IPS DF 4.7 (cell line): ENCODE measurements at regions not wholly inside any gene's neighbourhood (a gene's known extent, or its start where the extent isn't known, plus 50 kb on each side); places are given as distances from the start of the nearest gene placed in this dataset.
A peak's percentile ranks its signal among the peaks of the same experiment; 100 is the strongest.

Source experiments
- DNase-seq: peaks from one replicate; pipeline ENCODE4 v3.0.0-alpha.2; 2013; ENCODE audit warnings: low spot score; ENCODE audit errors: extremely low read depth

DNA sequence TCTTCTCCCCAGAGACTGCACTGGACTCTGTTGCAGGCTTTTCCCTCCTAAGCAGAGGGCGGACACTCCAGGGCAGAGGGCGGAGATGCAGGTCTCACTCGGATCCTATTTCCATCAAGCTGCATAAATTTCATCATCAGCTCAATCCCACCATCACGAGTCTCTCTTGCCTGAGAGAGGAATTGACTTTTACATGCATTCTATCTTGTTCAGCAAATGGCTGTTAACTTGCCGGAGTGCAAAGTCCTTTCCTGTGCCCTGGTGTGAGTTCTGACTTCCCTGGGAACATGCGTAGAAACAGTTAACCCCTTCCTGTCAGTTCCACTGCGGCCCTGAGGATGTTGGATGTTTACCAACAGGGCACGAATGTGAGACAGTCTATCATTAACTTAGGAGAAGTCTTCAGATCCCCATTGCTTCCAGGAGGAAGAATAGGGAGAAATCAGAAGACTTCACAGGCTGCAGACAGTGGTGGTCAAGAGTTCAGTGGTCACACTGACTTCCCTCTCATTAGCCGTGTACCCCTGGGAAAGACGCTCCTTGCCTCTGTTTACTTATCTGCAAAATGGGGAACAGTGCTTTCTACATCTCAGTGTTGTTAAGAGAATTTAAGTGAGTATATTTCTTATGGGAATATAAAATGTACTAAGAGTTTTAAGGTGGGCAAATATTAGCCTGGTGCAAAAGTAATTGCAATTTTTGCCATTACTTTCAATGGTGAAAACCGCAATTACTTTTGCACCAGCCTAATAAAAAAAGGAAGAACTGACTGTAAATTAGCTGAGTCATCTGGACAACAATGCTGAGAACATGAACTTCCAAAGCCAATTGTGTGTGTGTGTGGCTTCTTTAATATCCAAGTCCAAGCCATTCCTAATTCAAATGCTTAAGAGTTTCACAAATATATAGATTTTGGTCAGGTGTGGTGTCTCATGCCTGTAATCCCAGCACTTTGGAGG is 248.0 kb downstream of the DRD1 start:
- peak; percentile 22 for DNase-seq

DNA sequence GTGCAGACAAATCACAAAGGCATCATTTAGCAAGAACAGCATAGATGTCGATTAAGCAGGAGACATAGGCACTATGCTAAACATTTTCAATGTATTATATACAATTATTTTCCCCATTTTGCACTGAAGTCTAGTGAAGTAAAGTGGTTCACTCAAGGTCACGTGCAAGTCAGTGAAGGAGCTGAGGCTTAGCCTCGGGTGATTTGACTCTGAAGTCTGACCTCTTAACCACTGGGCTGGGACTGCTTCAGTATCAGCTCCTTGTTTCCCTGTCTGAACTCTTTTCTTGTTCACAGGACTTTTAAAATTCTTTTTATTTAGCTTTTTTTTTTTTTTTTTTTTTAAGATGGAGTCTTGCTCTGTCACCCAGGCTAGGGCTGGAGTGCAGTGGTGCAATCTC is 262.7 kb downstream of the DRD1 start:
- no peak for DNase-seq

DNA sequence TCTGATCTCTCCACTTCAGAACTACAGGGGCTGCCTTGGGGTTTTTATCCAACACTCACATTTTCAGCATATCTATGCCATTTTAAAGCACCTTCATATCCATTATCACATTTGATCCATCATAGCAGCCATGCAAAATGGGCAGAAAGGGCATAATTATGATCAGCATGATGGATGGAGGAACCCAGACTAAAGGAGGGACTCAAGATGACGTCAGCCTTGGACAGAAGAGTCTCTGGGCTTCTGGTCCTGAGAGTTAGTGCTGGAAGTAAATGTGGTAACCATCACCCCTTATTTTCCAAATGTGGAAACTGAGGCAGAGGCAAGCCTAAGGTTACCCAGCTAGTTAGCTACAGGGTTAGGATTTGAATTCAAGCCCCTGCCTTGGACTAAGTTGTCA is 273.1 kb downstream of the DRD1 start:
- DNase-seq, result no peak

DNA sequence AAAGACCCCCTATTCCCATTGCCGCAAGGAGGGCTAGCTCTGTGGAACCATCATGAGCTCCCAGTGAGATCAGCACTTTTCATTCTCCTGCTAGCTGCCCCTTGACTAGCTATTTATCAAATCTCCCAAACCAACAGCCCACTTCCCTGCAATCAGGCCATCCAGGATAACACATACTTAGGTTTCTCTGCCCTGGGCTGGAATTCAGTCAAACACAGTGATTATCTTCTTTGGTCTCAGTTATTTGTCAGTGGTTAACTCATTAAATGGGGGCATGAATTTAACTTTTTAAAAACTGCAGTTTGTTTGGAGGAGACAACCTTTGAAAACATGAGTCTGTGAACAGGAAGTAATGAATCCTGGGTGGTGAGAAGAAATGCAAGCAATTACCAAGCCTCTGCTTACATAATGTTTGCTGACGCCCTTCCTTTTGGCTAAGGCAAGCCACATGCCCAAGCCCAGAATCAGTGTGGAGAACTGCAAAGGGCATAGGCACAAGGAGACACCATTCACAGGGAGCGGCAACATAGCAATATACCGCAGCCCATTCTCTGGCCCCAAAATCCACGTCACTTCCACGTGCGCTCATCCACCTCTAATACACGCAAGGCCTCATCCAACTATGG is 275.0 kb downstream of the DRD1 start:
- DNase-seq, result no peak

DNA sequence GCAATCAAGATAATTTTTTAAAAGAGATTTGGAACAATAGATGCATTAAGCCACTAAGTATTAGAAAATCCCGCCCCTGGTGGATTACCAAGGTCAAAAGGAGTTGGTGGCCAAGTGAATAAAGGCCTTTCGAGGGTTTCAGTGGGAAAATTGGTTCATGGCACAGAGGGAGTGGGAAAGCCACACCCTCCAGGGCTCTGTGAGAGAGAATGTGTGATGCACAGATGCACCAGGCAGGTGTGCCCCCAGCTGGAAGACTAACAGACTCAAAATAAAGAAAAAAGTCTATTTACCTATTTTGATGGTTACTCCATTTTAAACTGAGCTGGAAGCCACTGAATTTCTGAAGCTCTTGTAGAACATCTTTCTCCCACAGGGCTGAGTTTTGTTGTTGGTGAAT is 278.0 kb downstream of the DRD1 start:
- no peak for DNase-seq

DNA sequence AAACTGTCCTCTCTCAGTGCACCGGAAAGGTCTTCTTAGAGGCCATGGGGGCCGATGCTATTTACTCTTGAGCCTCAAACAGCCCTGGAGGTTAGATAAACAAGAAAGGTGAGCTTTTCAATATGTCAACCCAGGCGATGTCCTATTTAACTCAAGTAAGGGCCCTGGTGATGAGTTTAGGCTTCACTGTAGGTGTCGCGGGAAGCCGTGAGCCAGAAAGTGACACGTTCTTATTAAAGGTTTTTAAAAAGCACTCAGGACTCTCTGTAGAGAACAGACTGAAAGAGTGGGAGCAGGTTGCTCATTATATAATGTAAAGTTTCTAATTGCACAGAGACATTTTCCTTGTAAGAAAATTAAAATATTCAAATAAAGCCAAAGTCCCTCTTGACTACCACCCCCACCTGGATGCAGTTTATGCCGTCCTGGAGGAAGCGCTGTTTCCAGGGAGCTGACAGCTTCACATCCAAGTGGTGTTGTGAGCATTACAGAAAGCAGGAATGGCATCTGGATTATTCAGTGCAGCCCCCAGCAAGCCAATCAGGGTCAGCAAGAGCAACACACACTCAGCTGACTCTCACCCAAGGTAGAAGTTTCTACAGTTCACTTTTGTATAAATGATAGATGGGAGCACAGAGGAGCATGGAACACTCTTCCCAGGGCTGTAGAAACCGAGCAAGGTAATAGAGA is 280.3 kb downstream of the DRD1 start:
- DNase-seq, result no peak

DNA sequence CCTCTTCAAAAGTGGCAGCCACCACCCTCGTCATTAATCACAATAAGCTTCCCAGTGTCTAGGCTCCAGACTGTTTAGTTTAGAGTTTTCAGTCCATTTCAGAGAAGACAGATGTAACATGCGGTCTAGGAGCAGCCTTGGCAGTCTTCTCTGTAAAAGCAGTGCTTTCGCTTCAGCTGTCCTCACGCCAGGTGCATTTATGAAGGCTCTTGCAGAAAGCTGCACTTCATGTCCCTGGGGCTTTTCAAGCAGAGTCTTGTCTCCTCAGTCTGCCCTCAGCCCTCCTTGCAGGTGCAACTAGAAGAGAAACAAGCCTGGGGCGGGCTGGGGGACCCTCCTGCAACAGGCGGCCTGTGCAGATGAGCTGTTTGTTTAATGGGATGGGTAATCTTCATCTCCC is 281.9 kb downstream of the DRD1 start:
- DNase-seq, result no peak

DNA sequence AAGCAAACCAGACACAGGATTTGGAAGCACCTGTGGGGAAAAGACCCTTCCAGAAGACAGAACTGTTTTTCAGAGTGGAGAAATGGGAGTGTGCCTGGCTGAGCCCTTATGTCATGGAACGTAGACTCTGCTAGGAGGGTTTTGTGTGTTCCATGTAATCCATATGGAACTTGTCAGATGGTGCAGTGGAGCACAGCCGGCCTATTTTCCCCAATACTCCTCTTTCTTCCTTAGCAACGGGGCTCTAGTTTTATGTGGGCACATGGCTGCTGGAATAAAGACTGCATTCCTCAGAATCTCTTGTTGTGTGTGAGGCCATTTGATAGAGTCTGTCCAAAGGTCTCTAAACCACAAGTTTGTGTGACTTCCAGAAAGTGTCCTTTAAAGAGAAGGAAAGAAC is 284.0 kb downstream of the DRD1 start:
- DNase-seq, result no peak

DNA sequence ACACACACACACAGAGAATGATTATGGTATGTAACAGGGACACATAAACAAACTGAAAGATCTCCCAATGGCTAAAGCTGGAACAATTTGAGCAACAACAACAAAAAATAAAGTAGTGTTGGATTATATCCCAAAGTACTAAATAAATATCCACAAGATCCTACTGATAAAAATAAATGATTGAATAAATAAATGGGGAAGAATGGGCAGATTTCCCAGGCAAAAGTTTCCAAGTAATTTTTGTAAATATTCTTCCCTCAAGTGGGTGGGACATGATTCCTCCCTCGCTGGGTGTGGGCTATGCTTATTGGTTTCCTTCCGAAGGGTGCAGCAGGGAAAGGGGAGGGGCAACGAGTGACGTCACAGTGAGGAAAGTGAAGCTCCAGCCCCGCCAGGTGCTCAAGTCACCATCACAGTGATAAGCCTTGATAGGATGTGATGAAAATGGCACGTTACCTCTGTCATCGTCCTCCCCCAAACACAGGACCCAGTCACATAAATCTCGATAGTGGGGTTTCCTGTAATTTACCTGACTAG is 295.3 kb downstream of the DRD1 start:
- DNase-seq, result no peak

DNA sequence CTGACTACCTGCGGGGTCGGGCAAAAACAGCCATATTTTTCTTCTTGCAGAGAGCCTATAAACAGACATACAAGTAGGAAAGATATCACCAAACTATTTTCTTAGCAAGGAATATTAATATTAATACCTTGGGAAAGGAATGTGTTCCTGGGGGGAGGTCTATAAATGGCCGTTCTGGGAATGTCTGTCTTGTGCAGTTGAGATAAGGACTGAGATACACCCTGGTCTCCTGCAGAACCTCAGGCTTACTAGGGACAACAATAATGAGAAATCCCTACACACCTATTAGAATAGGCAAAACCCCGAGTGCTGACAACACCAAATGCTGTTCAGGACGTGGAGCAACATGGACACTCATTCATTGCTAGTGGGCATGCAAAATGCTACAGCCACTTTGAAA is 297.2 kb downstream of the DRD1 start:
- DNase-seq, result no peak

DNA sequence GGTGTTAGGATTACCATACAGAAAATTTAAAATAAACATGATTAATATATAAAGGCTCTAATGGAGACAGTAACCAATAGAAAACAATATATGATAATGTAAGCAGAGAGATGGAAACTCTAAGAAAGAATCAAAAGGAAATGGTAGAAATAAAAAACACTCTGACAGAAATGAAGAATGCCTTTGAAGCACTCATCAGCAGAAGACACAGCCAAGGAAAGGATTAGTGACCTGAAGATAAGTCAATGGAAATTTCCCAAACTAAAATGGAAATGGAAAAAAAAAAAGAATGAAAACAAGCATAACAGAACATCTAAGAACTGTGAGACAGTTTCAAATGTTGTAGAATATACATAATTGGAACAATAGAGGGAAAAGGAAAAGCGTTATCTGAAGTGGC is 302.6 kb downstream of the DRD1 start:
- no peak for DNase-seq

DNA sequence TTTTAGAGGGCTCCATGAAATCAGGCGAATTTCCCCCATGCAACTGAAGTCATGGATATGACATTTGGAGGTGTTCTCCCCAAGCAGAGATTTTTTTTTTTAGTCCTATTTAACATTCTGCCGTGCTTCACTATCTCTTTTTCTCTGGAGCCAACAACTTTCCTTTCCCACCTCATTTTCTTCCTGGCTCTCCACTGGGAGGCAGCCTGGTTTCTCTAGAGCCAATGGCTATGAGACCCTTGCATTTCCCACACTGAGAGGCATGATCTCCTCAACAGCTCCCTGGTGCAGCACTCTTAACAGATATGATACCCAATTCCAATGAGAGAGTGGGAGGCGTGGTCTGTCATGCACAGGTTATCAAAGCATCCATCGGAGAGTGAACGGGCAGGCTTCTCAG is 310.8 kb downstream of the DRD1 start:
- no peak for DNase-seq

DNA sequence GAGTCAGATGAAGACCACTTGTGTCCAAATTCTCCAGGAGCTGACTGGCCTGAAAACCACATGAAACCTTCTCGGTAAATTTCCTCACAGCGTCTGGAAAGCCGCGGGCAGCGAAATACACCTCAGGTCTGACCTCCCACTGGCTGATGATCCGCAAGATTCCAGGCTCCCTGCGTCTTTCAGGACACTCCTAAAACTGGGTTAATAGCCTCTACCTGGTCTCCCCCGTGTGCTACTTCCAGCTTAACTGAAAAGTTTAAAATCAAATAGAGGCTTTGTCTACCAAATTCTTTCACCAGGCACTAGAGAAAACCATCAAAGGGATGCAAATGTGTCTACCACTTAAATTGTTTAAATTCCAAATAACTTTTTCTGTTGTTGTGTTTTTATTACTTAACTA is 312.6 kb downstream of the DRD1 start:
- no peak for DNase-seq

DNA sequence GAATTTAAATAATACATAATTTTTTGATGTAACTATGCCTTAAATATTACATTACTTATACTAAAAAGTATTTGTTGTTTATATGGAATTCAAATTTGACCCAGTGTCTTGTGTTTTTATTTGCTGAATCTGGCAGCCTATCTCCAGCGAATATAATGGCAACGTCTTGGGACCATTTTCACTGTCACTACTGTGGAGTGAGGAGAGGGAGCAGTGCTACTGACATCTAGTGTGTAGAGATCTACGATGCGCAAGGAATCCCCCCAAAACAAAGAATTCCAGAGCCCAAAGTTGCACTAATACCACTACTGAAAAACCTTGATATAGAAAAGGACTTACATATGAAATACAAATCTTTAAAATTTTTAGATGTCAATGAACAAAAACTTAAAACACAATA is 314.4 kb downstream of the DRD1 start:
- no peak for DNase-seq

DNA sequence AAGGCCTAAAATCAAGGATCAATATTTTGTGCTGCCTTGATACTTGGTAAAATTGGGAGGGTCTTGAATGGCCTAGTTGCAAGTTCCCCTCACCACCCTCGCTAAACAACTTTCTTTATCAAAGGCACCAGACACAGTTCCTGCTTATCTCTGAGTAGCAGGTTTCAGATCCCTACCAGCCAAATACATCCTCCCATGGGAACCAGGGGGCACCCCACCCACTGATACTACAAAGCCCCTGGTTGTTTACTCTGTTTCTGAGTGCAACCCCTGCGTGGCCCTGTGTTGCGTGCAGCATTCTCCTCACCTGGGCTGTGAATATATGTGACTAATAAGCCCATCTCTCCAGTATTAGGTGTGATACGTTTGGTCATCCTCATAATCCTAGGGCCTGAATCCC is 314.9 kb downstream of the DRD1 start:
- DNase-seq, result no peak

DNA sequence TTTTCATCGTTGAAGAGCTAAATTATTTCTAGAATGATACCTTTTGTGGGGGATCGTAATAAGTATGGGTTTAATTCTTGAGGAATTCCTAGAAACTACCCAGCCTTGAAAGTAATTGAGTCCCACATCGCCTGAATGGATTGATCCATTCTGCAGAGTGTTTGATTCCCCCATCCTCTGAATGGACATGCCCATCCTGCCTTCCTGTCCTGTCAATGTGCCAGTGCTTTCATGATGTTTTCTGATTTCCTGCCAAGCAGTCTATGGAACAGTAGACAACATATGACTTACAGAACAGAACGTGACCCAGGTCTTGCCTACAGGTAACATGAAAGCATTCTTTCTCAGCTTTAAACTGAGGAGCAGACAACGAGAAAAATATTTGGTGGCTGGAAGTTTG is 319.2 kb downstream of the DRD1 start:
- DNase-seq, result no peak

DNA sequence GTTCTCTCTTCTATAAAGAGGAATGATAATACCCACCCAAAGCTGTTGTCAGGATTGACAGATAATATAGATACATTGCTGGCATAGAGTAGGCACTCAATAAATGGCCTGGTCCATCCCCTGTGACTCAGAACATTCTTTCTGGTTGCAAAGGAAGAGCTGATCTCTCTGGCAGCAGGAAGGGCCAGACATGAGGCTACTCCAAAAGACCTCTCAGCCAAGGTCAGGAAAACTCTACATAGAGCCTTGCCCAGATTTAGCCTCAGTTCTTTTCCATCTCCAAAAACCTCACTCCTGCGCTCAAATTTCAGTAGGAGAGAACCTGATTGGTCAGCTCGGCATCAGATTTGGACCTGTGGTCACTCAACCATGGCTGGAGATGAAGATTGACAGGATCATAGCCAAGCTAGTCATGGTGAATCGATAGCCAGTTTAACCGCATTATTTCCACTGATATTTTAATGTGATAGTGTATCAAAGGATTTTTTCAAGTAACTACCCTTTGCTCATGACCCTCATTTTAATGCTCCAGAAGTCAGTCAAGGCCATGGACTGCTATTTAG is 319.6 kb downstream of the DRD1 start:
- no peak for DNase-seq

DNA sequence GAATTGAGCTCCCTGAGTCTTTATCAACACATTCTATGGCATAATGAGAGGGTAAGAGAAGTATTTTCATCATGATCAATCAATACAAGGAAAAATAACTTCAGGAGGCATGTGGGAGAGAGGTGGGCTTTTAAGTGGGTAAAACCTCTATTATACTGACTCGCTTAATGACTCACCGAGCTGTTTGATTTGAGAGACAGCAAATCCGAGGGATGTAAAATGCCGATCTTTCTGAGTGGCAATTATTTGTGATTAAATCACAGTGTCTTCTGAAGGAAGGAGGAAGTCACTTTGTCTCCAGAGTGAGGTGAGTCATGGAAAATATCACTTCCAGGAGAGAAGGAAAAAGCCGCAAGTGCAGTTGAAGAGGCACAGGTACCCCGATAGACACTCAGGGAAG is 320.4 kb downstream of the DRD1 start:
- no peak for DNase-seq

DNA sequence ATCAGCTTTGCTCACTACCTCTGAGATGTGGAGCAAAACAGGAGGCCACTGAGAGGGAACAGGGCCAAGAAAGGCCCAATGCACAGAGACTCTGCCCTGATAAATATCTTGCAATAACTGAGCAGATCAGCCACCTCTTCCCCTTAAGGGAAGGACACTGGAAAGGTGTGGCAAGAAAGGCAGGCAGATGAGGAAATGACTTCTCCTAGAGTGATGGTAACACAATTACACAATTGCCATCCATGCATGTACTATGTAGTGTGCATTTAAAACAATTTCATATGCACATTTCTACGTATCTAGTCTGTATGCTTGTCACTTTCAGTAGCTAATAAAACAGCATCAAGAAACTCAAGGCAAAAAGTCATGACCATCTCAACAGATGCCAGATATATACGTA is 322.5 kb downstream of the DRD1 start:
- no peak for DNase-seq

DNA sequence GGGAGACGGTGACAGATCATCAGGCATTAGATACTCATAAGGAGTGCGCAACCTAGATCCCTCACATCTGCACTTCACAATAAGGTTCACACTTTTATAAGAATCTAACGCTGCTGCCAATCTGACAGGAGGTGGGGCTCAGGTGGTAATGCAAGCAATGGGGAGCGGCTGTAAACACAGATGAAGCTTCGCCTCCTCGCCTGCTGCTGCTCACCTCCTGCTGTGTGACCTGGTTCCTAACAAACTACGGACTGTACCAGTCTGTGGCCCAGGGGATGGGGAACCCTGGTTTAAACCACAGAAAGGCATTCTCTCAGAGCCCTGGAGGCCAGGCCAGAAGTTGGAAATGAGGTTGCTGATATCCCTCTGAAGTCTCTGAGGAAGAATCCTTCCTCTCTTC is 323.6 kb downstream of the DRD1 start:
- no peak for DNase-seq

DNA sequence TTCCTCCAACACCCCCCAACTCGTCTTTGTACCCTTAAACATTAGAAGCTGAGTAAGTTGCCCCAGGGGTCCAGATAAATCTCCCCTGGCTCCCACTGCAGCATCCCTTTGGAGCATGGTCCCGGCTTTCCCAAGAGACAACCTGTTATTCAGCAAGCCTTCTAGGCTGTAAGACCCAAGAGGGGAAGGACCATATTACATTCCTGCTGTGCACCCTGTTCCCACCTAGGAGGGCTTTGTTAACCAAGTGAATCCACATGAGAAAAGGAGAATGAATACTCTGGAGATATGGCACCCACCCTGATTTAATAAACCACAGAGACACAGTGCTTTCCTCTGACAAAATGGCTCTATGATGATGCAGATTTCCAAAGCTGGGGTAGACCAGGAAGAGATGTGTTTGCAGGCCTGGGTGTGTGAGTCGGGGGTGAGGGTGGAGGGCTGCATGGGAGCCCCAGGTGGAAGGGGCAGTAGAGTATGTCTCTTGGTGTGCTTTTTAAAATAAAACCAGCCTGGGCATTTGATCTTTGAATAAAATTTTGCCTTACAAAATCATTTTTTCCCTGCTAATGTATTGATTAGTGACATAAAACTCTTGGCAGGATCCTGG is 325.2 kb downstream of the DRD1 start:
- DNase-seq, result no peak
